ENCODE measurements at regions not wholly inside any gene's neighbourhood (a gene's known extent, or its start where the extent isn't known, plus 50 kb on each side); places are given as distances from the start of the nearest gene placed in this dataset.

DNA sequence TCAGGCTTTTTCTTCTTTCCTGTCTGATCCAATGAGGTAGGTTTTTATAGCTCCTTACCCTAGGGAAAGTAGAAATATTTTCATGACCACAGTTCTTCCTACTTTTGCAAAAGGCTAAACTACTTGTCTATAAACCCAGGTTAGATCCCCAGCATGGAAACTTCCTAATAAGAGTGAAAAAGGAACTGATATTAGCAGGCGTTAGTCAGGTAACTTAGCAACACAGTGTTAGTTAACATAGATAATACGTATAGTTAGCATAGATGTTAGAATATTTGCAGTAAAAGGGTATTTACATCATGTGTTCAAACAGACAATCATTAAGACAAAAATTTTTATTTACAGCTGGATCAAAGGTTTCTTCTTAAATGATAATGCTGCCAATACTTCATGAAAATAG is 162.9 kb upstream of the DAB2 start:
- TF ChIP-seq CTCF (conservative IDR thresholded peaks at IDR 0.05) = no peak

More for the DNA sequence above, 162.9 kb upstream of the DAB2 start:
- Histone ChIP-seq H3K4me2 (ENCODE audit: insufficient read depth, insufficient read length, low read length) (no peak overlapping the region), H3K27ac (ENCODE audit: insufficient read length, low read depth, low read length) (no peak overlapping the region), H2BK120ac (ENCODE audit: low read depth, low read length, poor library complexity, severe bottlenecking) (no peak overlapping the region), H3K14ac (ENCODE audit: insufficient read depth, low read length) (no peak overlapping the region), H4K5ac (ENCODE audit: insufficient read length, low read depth, low read length) (no peak overlapping the region), H4K91ac (ENCODE audit: insufficient read length, low read depth, low read length) (no peak overlapping the region), H3K4me1 (ENCODE audit: insufficient read depth, low read length) (no peaks in the 10 kb centered on the region), H3K23ac (ENCODE audit: insufficient read length, low read depth, low read length) (no peak overlapping the region), H3K4ac (ENCODE audit: low read depth, low read length) (no peak overlapping the region), H3K23me2 (ENCODE audit: insufficient read length, low read depth, low read length, poor library complexity, severe bottlenecking) (no peaks in the 10 kb centered on the region), H3K9ac (ENCODE audit: extremely low read depth, insufficient read length, low read length) (no peak overlapping the region), H3K9me3 (ENCODE audit: control insufficient read depth, low read depth, low read length) (no peaks in the 10 kb centered on the region), H2BK12ac (ENCODE audit: insufficient read length, low read depth, low read length) (no peak overlapping the region), H2AFZ (ENCODE audit: low read length) (no peak overlapping the region), H3T11ph (ENCODE audit: low read length) (no peak overlapping the region), H3K27me3 (ENCODE audit: insufficient read depth, low read length) (no peaks in the 10 kb centered on the region), H2BK5ac (ENCODE audit: insufficient read length, low read length) (no peak overlapping the region), H3K18ac (ENCODE audit: insufficient read length, low read depth, low read length) (no peak overlapping the region), H3K79me1 (ENCODE audit: insufficient read depth, low read depth, low read length, poor library complexity, severe bottlenecking) (no peaks in the 10 kb centered on the region), H4K20me1 (ENCODE audit: control insufficient read depth, insufficient read depth, insufficient read length) (no peaks in the 10 kb centered on the region), H3K56ac (ENCODE audit: insufficient read length, low read depth, low read length) (no peak overlapping the region), H2BK15ac (ENCODE audit: low read depth, low read length) (no peak overlapping the region), H2BK20ac (ENCODE audit: low read depth, low read length, poor library complexity, severe bottlenecking) (no peak overlapping the region), H2AK5ac (ENCODE audit: insufficient read length, low read length) (no peak overlapping the region), H4K8ac (replicated peaks; ENCODE audit: insufficient read length, low read depth, low read length) (no peak overlapping the region), H3K79me2 (ENCODE audit: insufficient read depth, low read length) (no peaks in the 10 kb centered on the region)
- H3K9me3 Mint-ChIP-seq = no peaks in the 10 kb centered on the region
- H3K4me3 Mint-ChIP-seq = no peak overlapping the region
- DNase-seq = no peak
- H3K27me3 Mint-ChIP-seq (ENCODE audit: low read depth) = no peaks in the 10 kb centered on the region
- no peaks in the 10 kb centered on the region for H3K36me3 Mint-ChIP-seq (ENCODE audit: insufficient read depth in 1 of 3, low read depth in 3 of 3)
- no CpG with 5 or more reads among the region's 2 CpGs for WGBS (ENCODE audit: extremely low coverage, insufficient read length, low lambda C conversion rate)
- H3K27ac Mint-ChIP-seq = no peak overlapping the region
- no peaks in the 10 kb centered on the region for H3K4me1 Mint-ChIP-seq

All from H9 (cell line).